IPS DF 19.7 (cell line): ENCODE measurements at regions not wholly inside any gene's neighbourhood (a gene's known extent, or its start where the extent isn't known, plus 50 kb on each side); places are given as distances from the start of the nearest gene placed in this dataset.
"Not testable (repeated sequence)": the region's sequence is repeated elsewhere in the genome, so short reads cannot be mapped to it uniquely, and the experiment has no call there.

ENCODE experiments used
- DNase-seq: peaks from one replicate; pipeline ENCODE4 v3.0.0-alpha.2; 2013; ENCODE audit warnings: low read depth, low spot score

DNA sequence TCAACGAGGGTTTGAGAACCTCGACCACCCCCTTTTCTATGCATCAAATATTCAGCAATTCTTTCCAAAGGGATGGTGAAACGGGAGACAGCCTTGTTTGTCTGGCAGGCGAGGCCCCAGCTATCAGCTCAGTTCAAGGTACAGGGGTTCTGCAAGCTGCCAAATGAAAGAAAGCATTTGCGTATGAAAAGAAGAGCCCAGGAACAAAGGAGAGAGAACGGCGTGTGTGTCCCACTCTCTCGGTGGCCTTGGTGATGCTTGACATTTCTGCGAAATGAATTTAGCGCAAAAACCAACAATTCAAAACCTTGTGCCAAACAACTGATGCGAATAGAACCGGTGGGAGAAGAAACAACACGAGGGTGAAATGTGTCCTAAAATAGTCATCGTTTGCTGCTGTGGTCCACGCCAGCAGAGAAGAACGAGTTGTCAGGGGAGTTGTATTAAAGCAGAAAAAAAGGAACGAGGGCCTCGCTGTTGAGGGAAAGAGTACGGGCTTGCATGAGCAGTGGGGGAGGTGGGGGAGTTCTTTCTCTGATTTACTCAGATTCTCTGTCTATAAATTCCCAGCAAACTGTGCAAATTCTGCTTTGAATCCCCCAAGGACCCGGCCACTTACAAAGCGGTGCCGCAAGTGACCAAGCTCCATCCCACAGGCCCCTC lies 97.7 kb downstream of the TMEM130 start:
- no peak for DNase-seq

DNA sequence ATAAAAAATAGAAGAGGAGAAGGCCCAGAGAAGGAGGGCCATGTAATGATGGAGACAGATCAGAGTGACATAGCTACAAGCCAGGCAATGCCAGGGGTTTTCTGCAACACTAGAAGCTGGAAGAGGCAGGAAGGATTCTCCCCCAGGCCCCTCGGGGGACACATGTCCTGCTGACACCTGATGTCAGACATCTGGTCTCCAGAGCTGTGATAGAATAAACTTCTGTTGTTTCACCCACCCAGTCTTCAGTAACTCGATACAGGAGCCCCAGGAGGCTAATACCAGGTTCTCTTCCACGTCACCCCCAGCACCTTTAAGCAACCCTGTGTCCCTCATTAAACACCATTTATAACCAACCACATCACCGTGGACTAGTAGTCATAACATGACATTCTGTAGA lies 94.9 kb downstream of the TMEM130 start:
- DNase-seq = no peak

DNA sequence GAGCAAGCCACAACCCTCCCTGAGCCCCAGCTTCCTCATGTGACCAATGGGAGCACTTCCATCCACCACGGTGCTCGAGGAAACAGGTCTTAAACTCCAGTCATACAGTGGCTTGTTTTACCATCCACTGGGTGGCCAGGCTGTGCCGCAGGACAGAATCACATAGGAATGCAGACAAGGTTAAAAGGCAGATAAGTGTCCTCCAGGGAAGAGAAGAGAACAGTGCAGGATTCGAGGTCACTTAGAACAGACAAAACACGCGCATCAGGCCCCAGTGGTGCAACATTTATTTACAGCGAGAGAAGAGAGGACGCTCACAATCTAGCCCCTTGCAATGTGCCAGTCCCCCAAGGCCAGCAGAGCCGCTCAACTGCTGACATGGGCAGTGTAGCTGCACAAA lies 92.8 kb downstream of the TMEM130 start:
- no peak for DNase-seq

DNA sequence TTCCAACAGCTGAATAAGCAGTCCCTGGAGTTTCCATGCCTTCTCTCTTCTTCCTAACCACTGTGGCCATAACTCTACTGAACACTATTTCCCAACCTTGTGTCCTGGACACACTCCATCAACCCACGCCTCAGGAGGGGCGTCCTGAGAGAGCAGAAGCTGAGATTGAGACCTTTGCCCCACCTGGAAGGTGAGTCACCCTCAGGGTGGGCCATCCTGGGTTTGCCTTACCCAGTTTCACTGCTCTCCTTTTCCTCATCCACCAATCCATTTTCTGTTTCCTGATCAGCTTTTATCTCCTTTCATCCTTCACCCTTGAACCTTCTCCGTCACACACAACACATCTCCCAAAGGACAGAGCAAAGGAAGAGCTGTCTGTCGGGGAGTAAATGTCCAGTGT lies 91.4 kb downstream of the TMEM130 start:
- no peak for DNase-seq

DNA sequence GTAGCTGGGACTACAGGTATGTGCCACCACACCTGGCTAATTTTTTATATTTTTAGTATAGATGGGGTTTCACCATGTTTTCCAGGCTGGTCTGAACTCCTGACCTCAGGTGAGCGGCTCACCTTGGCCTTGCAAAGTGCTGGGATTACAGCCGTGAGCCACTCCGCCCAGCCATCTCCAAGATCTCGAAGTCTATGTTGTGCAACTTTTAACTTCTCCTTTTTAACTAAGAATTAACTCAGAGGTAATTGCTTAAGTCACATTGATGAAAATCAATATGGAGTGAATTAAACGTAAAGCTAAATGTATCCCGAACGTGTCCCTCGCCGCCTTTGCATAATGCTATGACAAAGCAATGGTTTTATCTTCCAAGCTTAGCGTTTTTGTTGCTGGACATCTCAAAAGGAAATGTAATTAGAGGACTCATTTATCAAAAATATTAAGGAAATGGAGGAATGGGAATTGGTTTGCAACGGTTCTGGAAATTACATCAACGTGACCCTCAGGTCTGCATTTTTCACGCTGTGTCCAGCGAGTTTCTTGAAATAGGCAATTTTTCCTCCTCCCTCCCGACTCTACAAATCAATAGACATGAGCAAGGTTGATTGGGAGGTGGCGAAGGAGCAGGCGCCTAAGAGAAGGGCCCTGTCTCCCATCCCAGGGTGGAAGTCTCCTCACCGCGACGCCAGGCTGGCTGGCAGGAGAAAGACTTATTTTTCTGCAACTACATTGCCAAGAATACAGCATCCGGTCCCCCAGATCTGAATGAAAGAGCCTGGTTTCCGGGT lies 89.8 kb downstream of the TMEM130 start:
- DNase-seq = no peak

DNA sequence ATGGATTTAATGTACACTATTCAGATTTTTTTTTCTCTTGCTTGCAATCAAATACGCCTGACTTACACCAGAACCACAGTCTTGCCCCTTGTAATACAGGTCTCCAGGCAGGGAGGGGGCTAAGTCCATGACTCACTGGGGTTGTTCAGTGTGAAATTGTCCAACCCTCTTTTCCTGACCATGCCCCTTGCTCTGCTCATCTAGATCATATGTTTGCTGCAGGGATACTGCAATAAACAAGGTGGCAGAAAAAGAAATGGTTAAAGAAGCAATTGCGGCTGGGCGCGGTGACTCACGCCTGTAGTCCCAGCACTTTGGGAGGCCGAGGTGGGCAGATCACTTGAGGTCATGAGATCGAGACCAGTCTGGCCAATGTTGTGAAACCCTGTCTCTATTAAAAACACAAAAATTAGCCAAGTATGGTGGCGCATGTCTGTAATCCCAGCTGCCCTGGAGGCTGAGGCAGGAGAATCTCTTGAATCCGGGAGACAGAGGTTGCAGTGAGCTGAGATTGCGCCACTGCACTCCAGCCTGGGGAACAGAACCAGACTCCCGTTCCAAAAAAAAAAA lies 85.5 kb downstream of the TMEM130 start:
- no peak for DNase-seq

DNA sequence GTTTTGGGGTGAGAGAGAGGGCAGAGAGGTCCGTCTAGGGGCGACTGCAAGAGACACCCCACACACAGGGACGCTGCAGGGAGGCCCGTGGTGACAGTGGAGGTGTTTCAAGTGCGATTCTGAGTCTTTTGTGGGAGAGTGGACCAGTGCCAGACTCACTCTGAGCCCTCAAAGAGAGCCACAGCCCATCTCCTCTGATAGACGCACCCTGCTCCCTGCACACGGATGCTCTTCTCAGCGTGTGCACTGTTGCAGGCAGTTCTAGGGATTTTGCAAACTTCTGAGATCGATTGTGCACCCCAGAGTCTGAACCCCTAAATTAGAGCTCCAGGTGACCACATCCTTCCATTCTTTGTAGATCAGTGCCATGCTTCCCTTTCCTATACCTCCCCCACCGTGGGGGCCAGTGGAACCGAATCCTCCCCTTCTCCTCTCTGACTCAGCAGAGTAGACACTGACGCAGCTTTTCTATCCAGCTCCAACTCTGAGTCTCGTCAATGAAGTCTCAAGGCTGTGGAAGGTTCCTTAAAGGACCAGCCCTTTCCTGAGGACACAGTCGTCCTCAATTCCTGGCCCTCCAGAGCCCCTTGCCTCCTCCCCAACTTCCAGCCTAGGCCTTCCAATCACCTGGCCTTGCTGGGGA lies 83.8 kb downstream of the TMEM130 start:
- DNase-seq = no peak

DNA sequence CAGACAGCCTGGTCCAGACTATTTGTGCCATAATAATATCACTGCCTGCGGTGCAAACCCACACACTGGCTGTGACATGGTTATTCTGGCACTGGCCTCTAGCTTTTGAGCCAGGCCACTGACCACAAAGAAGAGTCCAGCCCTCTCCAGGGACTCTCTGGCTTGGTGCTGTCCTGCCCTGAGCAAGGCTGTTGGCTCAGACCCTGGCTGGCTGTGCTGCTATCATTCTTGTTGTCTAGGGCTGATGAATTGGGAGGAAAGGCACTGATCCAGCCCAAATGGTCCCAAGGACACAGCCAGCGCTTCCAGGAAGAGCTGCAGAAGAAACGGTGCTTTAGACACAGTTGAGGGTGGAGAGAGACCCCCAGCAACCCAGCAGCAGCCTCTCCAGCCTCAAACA lies 80.8 kb downstream of the TMEM130 start:
- no peak for DNase-seq

DNA sequence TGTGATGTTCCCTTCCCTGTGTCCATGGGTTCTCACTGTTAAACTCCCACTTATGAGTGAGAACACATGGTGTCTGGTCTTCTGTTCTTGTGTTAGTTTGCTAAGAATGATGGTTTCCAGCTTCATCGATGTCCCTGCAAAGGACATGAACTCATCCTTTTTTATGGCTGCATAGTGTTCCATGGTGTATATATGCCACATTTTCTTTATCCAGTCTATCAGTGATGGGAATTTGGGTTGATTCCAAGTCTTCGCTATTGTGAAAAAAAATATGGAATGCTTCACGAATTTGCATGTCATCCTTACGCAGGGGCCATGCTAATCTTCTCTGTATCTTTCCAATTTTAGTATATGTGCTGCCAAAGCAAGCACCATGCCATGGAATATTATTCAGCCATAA lies 75.4 kb downstream of the TMEM130 start:
- DNase-seq = not testable (repeated sequence)

DNA sequence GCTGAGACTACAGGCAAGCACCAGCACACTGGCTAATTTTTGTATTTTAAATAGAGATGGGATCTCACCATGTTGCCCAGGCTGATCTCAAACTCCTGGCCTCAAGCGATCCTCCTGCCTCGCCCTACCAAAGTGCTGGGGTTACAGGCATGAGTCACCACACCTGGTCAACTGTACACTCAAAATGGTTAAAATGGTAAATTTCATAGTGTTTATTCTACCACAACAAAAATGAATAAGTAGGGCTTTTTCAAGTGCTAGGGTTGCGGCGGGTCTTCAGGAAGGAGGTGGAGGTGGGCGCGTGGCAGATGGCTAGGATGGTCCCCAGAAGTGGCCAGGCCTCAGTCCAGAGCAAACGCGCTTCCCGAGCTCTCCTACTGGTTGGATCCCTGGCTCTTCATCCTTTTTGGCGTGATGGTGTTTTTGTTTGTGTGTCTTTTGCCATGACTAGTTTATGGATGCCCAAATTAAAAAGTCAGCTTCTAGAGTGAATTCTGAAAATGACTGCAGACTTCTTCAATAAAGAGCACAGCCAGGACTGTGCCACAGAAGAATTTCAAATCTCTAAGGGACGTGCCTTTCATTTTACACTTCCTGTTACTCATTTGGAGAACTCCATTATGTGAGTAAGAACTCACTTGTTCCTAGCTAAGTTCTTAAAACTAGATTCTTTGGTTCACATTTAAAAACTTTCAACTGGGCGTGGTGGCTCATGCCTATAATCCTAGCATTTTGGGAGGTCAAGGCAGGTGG lies 73.9 kb downstream of the TMEM130 start:
- DNase-seq = no peak
